CD14-positive monocyte (primary cell): ENCODE measurements at regions not wholly inside any gene's neighbourhood (a gene's known extent, or its start where the extent isn't known, plus 50 kb on each side); places are given as distances from the start of the nearest gene placed in this dataset.

Experiments
- DNase-seq, 3 donors: peaks; one replicate each; pipeline ENCODE4 v3.0.0-alpha.2; 2011 to 2022
- H2AFZ ChIP-seq: 2 replicates; pipeline ENCODE4 v1.6.0; 2012; ENCODE audit warnings: mild to moderate bottlenecking, low read depth, low read length, inconsistent platforms; ENCODE audit not compliant: insufficient read depth, poor library complexity, severe bottlenecking
- H3K27ac ChIP-seq, 2 donors: 1 replicate in 1 of 2; 2 replicates in 1 of 2; pipeline ENCODE4 v1.5.1; 2012 to 2013; ENCODE audit warnings: low read length in 2 of 2, control low read depth in 1 of 2, inconsistent platforms in 1 of 2, low read depth in 1 of 2, mild to moderate bottlenecking in 1 of 2
- H3K27me3 ChIP-seq, 2 donors: one replicate each; pipeline versions ENCODE4 v1.6.0 to v1.6.1; 2011 to 2013; ENCODE audit warnings: low read length in 2 of 2; ENCODE audit not compliant: control insufficient read depth in 2 of 2, insufficient read depth in 2 of 2
- H3K36me3 ChIP-seq, 2 donors: replicated peaks in 1 of 2; 1 replicate in 1 of 2; 2 replicates in 1 of 2; pipeline versions ENCODE4 v1.5.1 to v1.6.1; 2012 to 2013; ENCODE audit warnings: low read length in 2 of 2, control low read depth in 1 of 2, inconsistent platforms in 1 of 2, mild to moderate bottlenecking in 1 of 2; ENCODE audit not compliant: insufficient read depth in 2 of 2, control insufficient read depth in 1 of 2
- H3K4me1 ChIP-seq, 2 donors: 1 replicate in 1 of 2; 2 replicates in 1 of 2; pipeline versions ENCODE4 v1.5.1 to v1.6.1; 2012 to 2013; ENCODE audit warnings: low read length in 2 of 2, control low read depth in 1 of 2, inconsistent platforms in 1 of 2, mild to moderate bottlenecking in 1 of 2, moderate library complexity in 1 of 2; ENCODE audit not compliant: insufficient read depth in 2 of 2, control insufficient read depth in 1 of 2
- H3K4me2 ChIP-seq: replicated peaks from 2 replicates; pipeline ENCODE3; 2012; ENCODE audit warnings: low read length, moderate library complexity, mild to moderate bottlenecking; ENCODE audit not compliant: poor library complexity, severe bottlenecking; ENCODE audit errors: extremely low read depth
- H3K4me3 ChIP-seq, 3 experiments: fragments of 200-600 bp in 1 of 3; sonication (generic) in 1 of 3; replicated peaks in 1 of 3; 1 replicate in 2 of 3; 2 replicates in 1 of 3; pipeline ENCODE4 v1.5.1; 2011 to 2013; ENCODE audit warnings: low read length in 3 of 3, mild to moderate bottlenecking in 3 of 3, control low read depth in 2 of 3, low read depth in 2 of 3, inconsistent platforms in 1 of 3, moderate library complexity in 1 of 3
- H3K79me2 ChIP-seq: 2 replicates; pipeline ENCODE4 v1.6.0; 2012; ENCODE audit warnings: mild to moderate bottlenecking, control low read depth, inconsistent platforms, low read length, moderate library complexity; ENCODE audit not compliant: insufficient read depth
- H3K9ac ChIP-seq: 2 replicates; pipeline ENCODE4 v1.6.0; 2017; ENCODE audit warnings: low read length, mild to moderate bottlenecking; ENCODE audit not compliant: insufficient read depth, poor library complexity, severe bottlenecking
- H3K9me3 ChIP-seq, 2 donors: replicated peaks in 1 of 2; 1 replicate in 1 of 2; 2 replicates in 1 of 2; pipeline versions ENCODE4 v1.5.1 to v1.6.1; 2012 to 2013; ENCODE audit warnings: low read length in 2 of 2, control low read depth in 1 of 2; ENCODE audit not compliant: control insufficient read depth in 1 of 2, insufficient read depth in 1 of 2
- H4K20me1 ChIP-seq: 2 replicates; pipeline ENCODE4 v1.6.0; 2012; ENCODE audit warnings: mild to moderate bottlenecking, low read length, control low read depth, moderate library complexity; ENCODE audit not compliant: insufficient read depth
- H3K27ac Mint-ChIP-seq, 7 donors: one replicate each; pipeline ENCODE4 v1.8.0; 2020; ENCODE audit warnings: mild to moderate bottlenecking in 7 of 7, mixed read lengths in 7 of 7, moderate library complexity in 6 of 7, inconsistent platforms in 2 of 7
- H3K27me3 Mint-ChIP-seq, 3 donors: one replicate each; pipeline ENCODE4 v1.8.0; 2021 to 2022; ENCODE audit warnings: low read depth in 3 of 3, mild to moderate bottlenecking in 3 of 3, mixed read lengths in 3 of 3, moderate library complexity in 3 of 3, inconsistent platforms in 1 of 3
- H3K36me3 Mint-ChIP-seq, 2 donors: one replicate each; pipeline ENCODE4 v1.8.0; 2020; ENCODE audit warnings: mixed read lengths in 2 of 2, inconsistent platforms in 1 of 2, mild to moderate bottlenecking in 1 of 2
- H3K4me1 Mint-ChIP-seq: one replicate; pipeline ENCODE4 v1.8.0; 2020; ENCODE audit warnings: mild to moderate bottlenecking, mixed read lengths
- H3K4me3 Mint-ChIP-seq, 2 donors: one replicate each; pipeline ENCODE4 v1.8.0; 2020; ENCODE audit warnings: mild to moderate bottlenecking in 2 of 2, mixed read lengths in 2 of 2, moderate library complexity in 1 of 2
- H3K9me3 Mint-ChIP-seq, 7 donors: one replicate each; pipeline ENCODE4 v1.8.0; 2020 to 2022; ENCODE audit warnings: mixed read lengths in 7 of 7, mild to moderate bottlenecking in 6 of 7, moderate library complexity in 6 of 7, inconsistent platforms in 2 of 7
- WGBS: methylation state at CpG from one replicate; pipeline ENCODE4 v1.1.5; 2013; ENCODE audit warnings: missing lambda C conversion rate; ENCODE audit not compliant: insufficient coverage; 5-methylcytosine and 5-hydroxymethylcytosine counted together
- intact Hi-C, 2 donors: fragments of 100-400 bp; cut with micrococcal nuclease; formaldehyde crosslinking; loops; one replicate each; pipeline versions ENCODE4 v1.15.0 to v1.15.1; 2023
- TF ChIP-seq, protein P1 (sequence below): fragments of 200-600 bp; IDR thresholded peaks from one replicate; pipeline ENCODE4 v1.8.0; 2022; ENCODE audit warnings: antibody characterized with exemption, mild to moderate bottlenecking

DNA sequence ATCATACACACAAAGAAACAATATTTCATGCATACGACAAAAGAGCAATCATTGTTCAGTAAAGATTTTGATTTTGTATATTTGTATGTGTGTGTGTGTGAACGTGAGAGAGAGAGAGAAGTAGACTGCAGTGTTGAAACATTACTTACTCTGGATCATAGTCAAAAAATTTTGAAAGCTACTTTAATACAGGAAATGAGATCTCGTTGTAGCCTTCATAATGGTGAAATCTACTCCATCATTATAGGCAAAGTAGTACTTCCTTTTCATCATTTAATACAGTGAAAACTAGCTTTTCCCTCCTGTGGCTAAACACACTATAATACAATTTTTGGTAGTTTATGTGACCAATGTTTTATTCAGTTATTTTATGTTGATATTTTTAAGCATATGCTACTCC, 1427.7 kb upstream of the C9orf72 start:
- Histone ChIP-seq H3K9ac (no peak overlapping the region), H3K4me3 (no peak overlapping the region), H3K36me3 (no peaks in the 10 kb centered on the region), H2AFZ (no peak overlapping the region), H3K4me2 (no peak overlapping the region), H3K79me2 (no peaks in the 10 kb centered on the region), H3K9me3 (no peaks in the 10 kb centered on the region), H3K27ac (no peak overlapping the region), H3K27me3 (no peaks in the 10 kb centered on the region), H4K20me1 (no peaks in the 10 kb centered on the region), H3K4me1 (no peaks in the 10 kb centered on the region)
- H3K27me3 Mint-ChIP-seq: no peaks in the 10 kb centered on the region
- no CpG with 5 or more reads among the region's 3 CpGs for WGBS
- no peaks in the 10 kb centered on the region for H3K36me3 Mint-ChIP-seq
- no peak overlapping the region for H3K27ac Mint-ChIP-seq
- no peaks in the 10 kb centered on the region for H3K4me1 Mint-ChIP-seq
- TF ChIP-seq, protein P1, sequence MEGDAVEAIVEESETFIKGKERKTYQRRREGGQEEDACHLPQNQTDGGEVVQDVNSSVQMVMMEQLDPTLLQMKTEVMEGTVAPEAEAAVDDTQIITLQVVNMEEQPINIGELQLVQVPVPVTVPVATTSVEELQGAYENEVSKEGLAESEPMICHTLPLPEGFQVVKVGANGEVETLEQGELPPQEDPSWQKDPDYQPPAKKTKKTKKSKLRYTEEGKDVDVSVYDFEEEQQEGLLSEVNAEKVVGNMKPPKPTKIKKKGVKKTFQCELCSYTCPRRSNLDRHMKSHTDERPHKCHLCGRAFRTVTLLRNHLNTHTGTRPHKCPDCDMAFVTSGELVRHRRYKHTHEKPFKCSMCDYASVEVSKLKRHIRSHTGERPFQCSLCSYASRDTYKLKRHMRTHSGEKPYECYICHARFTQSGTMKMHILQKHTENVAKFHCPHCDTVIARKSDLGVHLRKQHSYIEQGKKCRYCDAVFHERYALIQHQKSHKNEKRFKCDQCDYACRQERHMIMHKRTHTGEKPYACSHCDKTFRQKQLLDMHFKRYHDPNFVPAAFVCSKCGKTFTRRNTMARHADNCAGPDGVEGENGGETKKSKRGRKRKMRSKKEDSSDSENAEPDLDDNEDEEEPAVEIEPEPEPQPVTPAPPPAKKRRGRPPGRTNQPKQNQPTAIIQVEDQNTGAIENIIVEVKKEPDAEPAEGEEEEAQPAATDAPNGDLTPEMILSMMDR: no peak
- H3K4me3 Mint-ChIP-seq: no peak overlapping the region
- DNase-seq: no peak
- H3K9me3 Mint-ChIP-seq: peaks cover 0 to 3% (median 0%) of the 10 kb centered on the region in 7 donors
- intact Hi-C loops: no loop called here

DNA sequence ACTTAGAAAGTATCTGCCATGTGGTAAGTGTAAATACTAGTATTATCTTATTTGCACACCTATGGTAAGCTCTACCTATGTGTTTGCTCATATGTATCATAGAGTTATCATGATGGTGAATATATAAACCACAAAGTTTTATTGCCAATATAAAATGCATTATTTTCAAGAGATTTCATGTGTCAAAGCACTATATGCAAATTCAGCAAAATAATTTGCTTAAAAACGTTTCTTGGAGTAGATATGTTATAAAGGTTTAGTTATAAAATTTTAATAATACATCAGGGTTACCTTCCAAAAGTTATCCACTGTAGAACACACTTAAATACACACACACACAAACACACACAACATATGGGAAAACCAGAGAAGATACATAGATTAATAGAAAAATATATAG, 1431.7 kb upstream of the C9orf72 start:
- no peaks in the 10 kb centered on the region for H4K20me1 ChIP-seq
- no peak overlapping the region for H3K4me3 ChIP-seq
- Mint-ChIP-seq H3K27me3 (no peaks in the 10 kb centered on the region), H3K9me3 (peaks cover 0 to 7% (median 0%) of the 10 kb centered on the region in 7 donors), H3K27ac (no peak overlapping the region), H3K4me3 (no peak overlapping the region), H3K4me1 (no peaks in the 10 kb centered on the region), H3K36me3 (no peaks in the 10 kb centered on the region)
- TF ChIP-seq, protein P1: no peak
- no peaks in the 10 kb centered on the region for H3K27me3 ChIP-seq
- intact Hi-C loops: no loop called here
- H3K79me2 ChIP-seq: no peaks in the 10 kb centered on the region
- H3K27ac ChIP-seq: no peak overlapping the region
- H2AFZ ChIP-seq: no peak overlapping the region
- H3K4me1 ChIP-seq: no peaks in the 10 kb centered on the region
- no peak overlapping the region for H3K9ac ChIP-seq
- no peaks in the 10 kb centered on the region for H3K36me3 ChIP-seq
- no CpG with 5 or more reads among the region's 1 CpG for WGBS
- no peaks in the 10 kb centered on the region for H3K9me3 ChIP-seq
- H3K4me2 ChIP-seq: no peak overlapping the region
- no peak for DNase-seq
